H1 (cell line): ENCODE measurements at regions not wholly inside any gene's neighbourhood (a gene's known extent, or its start where the extent isn't known, plus 50 kb on each side); places are given as distances from the start of the nearest gene placed in this dataset.

ENCODE experiments used
- CREB1 ChIP-seq: IDR thresholded peaks from 2 replicates; pipeline ENCODE4 v1.6.1; 2012; ENCODE audit warnings: inconsistent platforms
- EZH2 ChIP-seq: fragments of 200-600 bp; sonication (generic); IDR thresholded peaks from 2 replicates; pipeline ENCODE4 v1.7.1; 2012; ENCODE audit warnings: low read depth, mild to moderate bottlenecking, moderate library complexity, low read length, inconsistent platforms; ENCODE audit not compliant: severe bottlenecking
- POLR2AphosphoS5 ChIP-seq: IDR thresholded peaks from 2 replicates; pipeline ENCODE4 v1.6.1; 2011; ENCODE audit warnings: low read depth, low read length
- TEAD4 ChIP-seq: IDR thresholded peaks from 2 replicates; pipeline ENCODE4 v1.6.1; 2012; ENCODE audit warnings: low read depth, low read length, inconsistent platforms, mixed read lengths

- TF ChIP-seq EZH2 (no peak), POLR2AphosphoS5 (no peak), TEAD4 (no peak), CREB1 (no peak)
These were observed 68.4 kb downstream of the CAMK2N1 start (continued) for GRCh38 chr1:20417581-20417980.
